SK-N-SH (cell line): ENCODE measurements at regions not wholly inside any gene's neighbourhood (a gene's known extent, or its start where the extent isn't known, plus 50 kb on each side); places are given as distances from the start of the nearest gene placed in this dataset.

Experiments used
- CTCF ChIP-seq: fragments of 200-600 bp; sonication (generic); IDR thresholded peaks from 2 replicates; pipeline ENCODE4 v1.6.1; 2017; ENCODE audit warnings: antibody characterized with exemption, mild to moderate bottlenecking, moderate library complexity
- EP300 ChIP-seq, 2 experiments: IDR thresholded peaks; 2 replicates each; pipeline versions ENCODE4 v1.4.0 to v1.6.1; 2012; ENCODE audit warnings: borderline replicate concordance in 1 of 2, low read depth in 1 of 2, low read length in 1 of 2
- FOXM1 ChIP-seq: IDR thresholded peaks from 2 replicates; pipeline ENCODE4 v1.4.0; 2012; ENCODE audit warnings: low read depth, mild to moderate bottlenecking
- GABPA ChIP-seq: IDR thresholded peaks from 2 replicates; pipeline ENCODE4 v1.4.0; 2012; ENCODE audit warnings: low read depth, mild to moderate bottlenecking
- JUND ChIP-seq: IDR thresholded peaks from 2 replicates; pipeline ENCODE4 v1.4.0; 2012
- MAX ChIP-seq: IDR thresholded peaks from 2 replicates; pipeline ENCODE4 v1.4.0; 2012; ENCODE audit warnings: low read depth
- SMC3 ChIP-seq: IDR thresholded peaks from 2 replicates; pipeline ENCODE4 v1.6.1; 2012; ENCODE audit warnings: low read depth, low read length, improper control_type of control experiment
- ZBTB33 ChIP-seq: IDR thresholded peaks from 2 replicates; pipeline ENCODE4 v1.4.0; 2012; ENCODE audit warnings: low read depth, borderline replicate concordance
- TF ChIP-seq, protein P1 (sequence below): IDR thresholded peaks from 2 replicates; pipeline ENCODE4 v1.6.1; 2012; ENCODE audit warnings: mild to moderate bottlenecking, low read depth, low read length, moderate library complexity

- TF ChIP-seq ZBTB33 = no peak
- no peak for TF ChIP-seq CTCF
- no peak for TF ChIP-seq JUND
- TF ChIP-seq, protein P1, sequence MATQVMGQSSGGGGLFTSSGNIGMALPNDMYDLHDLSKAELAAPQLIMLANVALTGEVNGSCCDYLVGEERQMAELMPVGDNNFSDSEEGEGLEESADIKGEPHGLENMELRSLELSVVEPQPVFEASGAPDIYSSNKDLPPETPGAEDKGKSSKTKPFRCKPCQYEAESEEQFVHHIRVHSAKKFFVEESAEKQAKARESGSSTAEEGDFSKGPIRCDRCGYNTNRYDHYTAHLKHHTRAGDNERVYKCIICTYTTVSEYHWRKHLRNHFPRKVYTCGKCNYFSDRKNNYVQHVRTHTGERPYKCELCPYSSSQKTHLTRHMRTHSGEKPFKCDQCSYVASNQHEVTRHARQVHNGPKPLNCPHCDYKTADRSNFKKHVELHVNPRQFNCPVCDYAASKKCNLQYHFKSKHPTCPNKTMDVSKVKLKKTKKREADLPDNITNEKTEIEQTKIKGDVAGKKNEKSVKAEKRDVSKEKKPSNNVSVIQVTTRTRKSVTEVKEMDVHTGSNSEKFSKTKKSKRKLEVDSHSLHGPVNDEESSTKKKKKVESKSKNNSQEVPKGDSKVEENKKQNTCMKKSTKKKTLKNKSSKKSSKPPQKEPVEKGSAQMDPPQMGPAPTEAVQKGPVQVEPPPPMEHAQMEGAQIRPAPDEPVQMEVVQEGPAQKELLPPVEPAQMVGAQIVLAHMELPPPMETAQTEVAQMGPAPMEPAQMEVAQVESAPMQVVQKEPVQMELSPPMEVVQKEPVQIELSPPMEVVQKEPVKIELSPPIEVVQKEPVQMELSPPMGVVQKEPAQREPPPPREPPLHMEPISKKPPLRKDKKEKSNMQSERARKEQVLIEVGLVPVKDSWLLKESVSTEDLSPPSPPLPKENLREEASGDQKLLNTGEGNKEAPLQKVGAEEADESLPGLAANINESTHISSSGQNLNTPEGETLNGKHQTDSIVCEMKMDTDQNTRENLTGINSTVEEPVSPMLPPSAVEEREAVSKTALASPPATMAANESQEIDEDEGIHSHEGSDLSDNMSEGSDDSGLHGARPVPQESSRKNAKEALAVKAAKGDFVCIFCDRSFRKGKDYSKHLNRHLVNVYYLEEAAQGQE = no peak
- TF ChIP-seq GABPA = no peak
- no peak for TF ChIP-seq EP300 (IDR thresholded peaks at IDR 0.05; ENCODE audit: borderline replicate concordance in 1 of 2, low read depth in 1 of 2, low read length in 1 of 2)
- no peak for TF ChIP-seq MAX
- no peak for TF ChIP-seq FOXM1
- TF ChIP-seq SMC3 = no peak
Measured at GRCh38 chr18:61237529-61237928, 95.7 kb upstream of the CDH20 start.
